Amniotic epithelial cell (primary cell): ENCODE measurements at regions not wholly inside any gene's neighbourhood (a gene's known extent, or its start where the extent isn't known, plus 50 kb on each side); places are given as distances from the start of the nearest gene placed in this dataset.

Experiments
- DNase-seq: peaks from one replicate; pipeline ENCODE4 v3.0.0-alpha.2; 2010; ENCODE audit warnings: low read depth

- DNase-seq, result no peak
Observed at GRCh38 chr18:79627750-79628294, 51.8 kb upstream of the CTDP1 start.

- DNase-seq, result no peak
Observed at GRCh38 chr18:79628416-79629248, 51.0 kb upstream of the CTDP1 start.

GRCh38 chr18:79629249-79629558, 50.4 kb upstream of the CTDP1 start:
- DNase-seq, result no peak

DNA sequence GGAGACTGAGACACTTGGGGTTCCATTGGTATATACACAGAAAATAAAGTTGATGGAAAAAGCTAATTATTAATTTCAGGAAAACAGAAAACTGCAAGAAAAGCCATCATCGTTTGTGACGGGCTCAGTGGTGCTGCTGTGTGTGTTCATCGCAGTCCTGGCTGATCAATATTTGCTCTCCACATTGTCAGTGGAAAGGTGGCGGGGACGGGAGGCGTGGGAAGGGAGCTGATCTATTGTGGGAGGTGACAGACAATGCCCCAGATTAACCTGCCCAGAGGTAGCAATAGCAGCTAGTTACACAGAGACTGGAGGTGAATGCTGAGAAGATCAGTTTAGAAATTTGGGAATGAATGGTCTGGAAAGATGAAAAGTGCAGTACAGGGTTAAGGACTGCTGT, 50.0 kb upstream of the CTDP1 start:
- DNase-seq, result no peak
